Adrenal gland (tissue), 5 donors: ENCODE measurements at regions not wholly inside any gene's neighbourhood (a gene's known extent, or its start where the extent isn't known, plus 50 kb on each side); places are given as distances from the start of the nearest gene placed in this dataset.

Experiments
- CTCF ChIP-seq, 6 experiments: fragments of 450-650 bp in 4 of 6; fragments of 200-600 bp in 2 of 6; sonication (generic) in 1 of 6; IDR thresholded peaks; 1 replicate in 5 of 6; 2 replicates in 1 of 6; pipeline versions ENCODE4 v1.5.1 to v1.8.0; 2016 to 2021; ENCODE audit warnings: antibody characterized with exemption in 6 of 6, mild to moderate bottlenecking in 2 of 6, moderate library complexity in 1 of 6
- POLR2A ChIP-seq, 2 donors: fragments of 450-650 bp; IDR thresholded peaks; one replicate each; pipeline ENCODE4 v1.6.1; 2017; ENCODE audit warnings: antibody characterized with exemption in 2 of 2, mild to moderate bottlenecking in 2 of 2, moderate library complexity in 1 of 2
- donor health status: DM: no; HTN: no; CAD: no.

- TF ChIP-seq CTCF (IDR thresholded peaks at IDR 0.05) (no peak), POLR2A (IDR thresholded peaks at IDR 0.05) (no peak)
Measured at GRCh38 chr20:48535556-48535955, 292.2 kb downstream of the PREX1 start.
